ENCODE measurements at regions not wholly inside any gene's neighbourhood (a gene's known extent, or its start where the extent isn't known, plus 50 kb on each side); places are given as distances from the start of the nearest gene placed in this dataset.

DNA sequence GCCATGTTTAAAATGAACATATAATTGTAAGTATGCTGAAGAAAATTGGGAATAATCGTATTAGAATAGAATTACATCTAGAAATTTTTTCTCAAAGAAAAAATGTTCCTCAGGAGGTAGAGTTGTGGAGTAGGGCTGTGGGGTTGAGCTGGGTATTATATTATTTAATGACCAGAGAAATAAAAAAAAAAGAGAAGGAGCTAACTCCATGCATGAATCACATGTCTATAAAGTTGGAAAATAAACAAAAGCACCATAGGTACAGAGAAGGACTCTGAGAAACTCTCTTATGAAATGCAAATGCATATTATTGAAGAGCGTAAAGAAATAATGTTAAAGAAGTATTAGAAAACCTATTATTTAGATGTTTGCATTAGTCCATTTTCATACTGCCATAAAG is 405.5 kb downstream of the EFNB2 start:
- no peak overlapping the region for H3K23ac ChIP-seq (ENCODE audit: insufficient read length)
- no peaks in the 10 kb centered on the region for H3K23me2 ChIP-seq (ENCODE audit: low read depth, low read length)
- H3K9me3 ChIP-seq (ENCODE audit: insufficient read depth in 2 of 2, low read depth in 1 of 2, low read length in 1 of 2) = peaks cover 8 to 12% of the 10 kb centered on the region in 2 experiments; a peak in 2 of 4 replicates
- WGBS, 2 experiments (ENCODE audit: extremely low coverage in 1 of 2, insufficient coverage in 1 of 2, insufficient read length in 1 of 2, insufficient replicate concordance in 2 of 2, low coverage in 1 of 2, low lambda C conversion rate in 2 of 2, missing lambda C conversion rate in 1 of 2) = 47% methylated on average over 2 of the region's 2 CpGs; no CpG with 5 or more reads in 1 of the 2 experiments
- no peak overlapping the region for H3K14ac ChIP-seq (ENCODE audit: insufficient read length)
- no peak overlapping the region for H4K5ac ChIP-seq (ENCODE audit: insufficient read length, low read depth, low read length)
- TF ChIP-seq CTCF (IDR thresholded peaks at IDR 0.05; ENCODE audit: control extremely low read depth in 1 of 3, insufficient read depth in 1 of 3, low read depth in 1 of 3, low read length in 3 of 3) (no peak), SRF (IDR thresholded peaks at IDR 0.05; ENCODE audit: low read depth, low read length) (no peak), RNF2 (IDR thresholded peaks at IDR 0.05; ENCODE audit: borderline replicate concordance, low read depth, low read length, missing control alignments, poor library complexity, severe bottlenecking) (no peak), CBX8 (IDR thresholded peaks at IDR 0.05; ENCODE audit: borderline replicate concordance, low read depth, low read length) (no peak), POLR2A (IDR thresholded peaks at IDR 0.05; ENCODE audit: control extremely low read depth in 1 of 2, low read depth in 2 of 2, low read length in 2 of 2) (no peak), TEAD4 (IDR thresholded peaks at IDR 0.05; ENCODE audit: low read depth, low read length) (no peak), CTBP2 (IDR thresholded peaks at IDR 0.05; ENCODE audit: borderline replicate concordance, insufficient read depth, insufficient read length, low read length) (no peak), KDM4A (IDR thresholded peaks at IDR 0.05; ENCODE audit: low read depth, low read length, severe bottlenecking) (no peak), NRF1 (IDR thresholded peaks at IDR 0.05; ENCODE audit: low read depth, low read length) (no peak), EGR1 (IDR thresholded peaks at IDR 0.05; ENCODE audit: borderline replicate concordance, low read depth, low read length) (no peak)
- H2AFZ ChIP-seq (ENCODE audit: low read length) = no peak overlapping the region
- no peak for FAIRE-seq
- H3K27ac ChIP-seq (ENCODE audit: low read depth, low read length) = no peak overlapping the region
- H4K8ac ChIP-seq (ENCODE audit: extremely low read depth, insufficient read depth, low read length) = no peak overlapping the region
- no peak overlapping the region for H2BK20ac ChIP-seq (ENCODE audit: low read length)
- CTCF ChIA-PET (ENCODE audit: partially characterized antibody) = interaction anchor here (0.6 kb wide), 1 partner anchor 19 kb away, joined by 3 read pairs; no protein-coding TSS in a partner anchor
- no peaks in the 10 kb centered on the region for H3K36me3 ChIP-seq (ENCODE audit: control insufficient read depth in 2 of 4, insufficient read depth in 4 of 4, low read length in 3 of 4)
- no peaks in the 10 kb centered on the region for H3K79me2 ChIP-seq (ENCODE audit: control insufficient read depth in 1 of 2, insufficient read depth in 2 of 2, low read length in 2 of 2)
- H3K27me3 ChIP-seq (replicated peaks in 1 of 4; ENCODE audit: control insufficient read depth in 3 of 4, extremely low read depth in 1 of 4, insufficient read depth in 3 of 4, low read length in 3 of 4) = no peaks in the 10 kb centered on the region
- H3K4me1 ChIP-seq (replicated peaks in 1 of 4; ENCODE audit: control insufficient read depth in 3 of 4, insufficient read depth in 4 of 4, low read length in 3 of 4) = no peaks in the 10 kb centered on the region
- H3K4ac ChIP-seq (replicated peaks; ENCODE audit: insufficient read length, low read depth, low read length) = no peak overlapping the region
- no peak overlapping the region for H4K91ac ChIP-seq (replicated peaks; ENCODE audit: insufficient read length, low read length)
- no peak overlapping the region for H3K4me3 ChIP-seq (ENCODE audit: extremely low read depth in 1 of 4, insufficient read depth in 2 of 4, low read depth in 3 of 4, low read length in 4 of 4)
- no peak overlapping the region for H2BK5ac ChIP-seq (ENCODE audit: low read depth, low read length)
- H2BK15ac ChIP-seq (ENCODE audit: low read length) = no peak overlapping the region
- no peak overlapping the region for H2BK12ac ChIP-seq (ENCODE audit: low read depth, low read length)
- H3K9ac ChIP-seq (replicated peaks in 1 of 4; ENCODE audit: extremely low read depth in 1 of 4, low read depth in 3 of 4, low read length in 3 of 4) = no peak overlapping the region
- no peak for DNase-seq (ENCODE audit: low read depth in 1 of 2, low spot score in 2 of 2)
- no peak overlapping the region for H2AK5ac ChIP-seq (ENCODE audit: low read depth, low read length)
- H3K79me1 ChIP-seq (ENCODE audit: low read depth, low read length) = no peaks in the 10 kb centered on the region
- POLR2A ChIA-PET (ENCODE audit: partially characterized antibody) = no interaction called here
- no peak overlapping the region for H3K56ac ChIP-seq (replicated peaks; ENCODE audit: insufficient read length, low read depth, low read length)
- H4K20me1 ChIP-seq (replicated peaks in 1 of 2; ENCODE audit: control insufficient read depth in 1 of 2, insufficient read depth in 2 of 2, low read length in 2 of 2) = no peaks in the 10 kb centered on the region
- H2BK120ac ChIP-seq (replicated peaks; ENCODE audit: low read depth, low read length) = no peak overlapping the region
- no peak overlapping the region for H3K4me2 ChIP-seq (ENCODE audit: insufficient read depth in 1 of 2, low read depth in 2 of 2, low read length in 2 of 2)
- no peak overlapping the region for H3K18ac ChIP-seq (ENCODE audit: extremely low read depth, low read length)
